ENCODE measurements at regions not wholly inside any gene's neighbourhood (a gene's known extent, or its start where the extent isn't known, plus 50 kb on each side); places are given as distances from the start of the nearest gene placed in this dataset.
"Not testable (repeated sequence)": the region's sequence is repeated elsewhere in the genome, so short reads cannot be mapped to it uniquely, and the experiment has no call there.

DNA sequence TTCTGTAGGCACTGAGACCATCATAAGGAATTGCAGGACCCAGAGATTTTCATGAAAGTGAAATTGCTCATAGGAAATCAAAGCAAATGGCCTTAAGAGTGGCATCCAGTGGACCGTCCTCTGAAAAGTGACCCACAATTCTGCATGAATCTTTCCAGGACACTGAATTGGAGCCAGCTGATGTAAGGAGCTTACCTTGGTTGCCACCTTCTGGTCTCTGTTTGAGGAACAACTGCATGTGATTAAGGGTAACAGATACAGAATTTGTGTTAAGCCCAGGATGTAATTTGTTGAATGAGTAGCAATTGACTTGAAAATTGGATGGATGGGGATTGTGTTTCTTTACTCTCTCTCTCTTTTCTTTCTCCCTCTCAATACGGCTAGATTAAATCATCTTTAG lies 49.9 kb upstream of the GAS1 start:
- DNase-seq = no peak

DNA sequence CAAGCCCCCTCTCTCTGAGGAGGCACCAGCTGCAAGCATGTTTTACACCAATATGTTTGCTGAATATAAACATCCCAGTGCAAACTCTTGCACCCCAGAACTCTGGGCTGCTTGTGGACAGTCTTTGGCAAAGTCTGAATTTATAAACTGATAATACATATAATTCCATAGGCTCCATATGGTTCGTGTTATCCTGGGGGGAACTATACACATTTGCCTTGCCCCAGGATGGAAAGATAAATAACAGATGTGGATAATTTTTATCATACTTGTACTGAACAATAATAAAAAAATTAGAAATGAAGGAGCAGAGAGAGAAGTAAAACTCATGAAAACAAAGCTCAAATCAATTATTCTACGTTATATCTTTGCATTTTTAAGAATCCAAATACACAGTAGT lies 50.6 kb upstream of the GAS1 start:
- no peak for DNase-seq

DNA sequence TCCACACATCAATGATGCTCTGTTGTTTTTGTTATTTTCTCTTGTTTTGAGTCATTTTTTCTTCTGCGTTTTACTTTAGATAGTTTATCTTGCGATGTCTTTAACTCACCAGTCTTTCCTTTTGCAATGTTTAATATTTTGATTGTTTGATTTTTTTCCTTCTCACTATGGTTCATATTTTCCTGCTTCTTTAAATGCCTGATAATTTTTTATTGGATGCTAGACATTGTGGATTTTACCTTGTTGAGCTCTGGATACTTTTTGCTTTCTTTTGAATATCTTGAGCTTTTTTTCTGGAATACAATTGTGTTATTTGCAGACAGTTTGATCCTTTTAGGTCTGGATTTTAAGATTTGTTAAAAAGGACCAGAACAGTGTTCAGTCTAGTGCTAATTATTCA lies 55.2 kb upstream of the GAS1 start:
- DNase-seq = no peak

DNA sequence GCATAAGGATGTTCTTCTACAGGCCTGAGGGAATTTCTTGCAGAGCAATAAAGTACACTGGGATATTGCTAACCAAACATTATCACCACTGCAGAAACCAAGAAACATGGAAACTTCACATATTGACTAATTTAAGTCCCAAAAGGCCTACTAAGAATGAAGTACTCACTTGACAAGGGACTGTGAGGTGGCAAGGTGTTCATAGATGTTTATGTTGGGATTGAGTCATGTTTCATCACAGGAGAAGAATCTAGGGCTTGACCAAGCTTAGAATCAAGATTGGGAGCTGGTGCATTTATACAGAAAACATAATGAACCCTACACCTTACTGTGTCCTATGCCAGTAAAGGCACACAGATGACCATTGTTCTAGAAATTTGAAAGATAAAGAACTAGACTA lies 56.7 kb upstream of the GAS1 start:
- no peak for DNase-seq

DNA sequence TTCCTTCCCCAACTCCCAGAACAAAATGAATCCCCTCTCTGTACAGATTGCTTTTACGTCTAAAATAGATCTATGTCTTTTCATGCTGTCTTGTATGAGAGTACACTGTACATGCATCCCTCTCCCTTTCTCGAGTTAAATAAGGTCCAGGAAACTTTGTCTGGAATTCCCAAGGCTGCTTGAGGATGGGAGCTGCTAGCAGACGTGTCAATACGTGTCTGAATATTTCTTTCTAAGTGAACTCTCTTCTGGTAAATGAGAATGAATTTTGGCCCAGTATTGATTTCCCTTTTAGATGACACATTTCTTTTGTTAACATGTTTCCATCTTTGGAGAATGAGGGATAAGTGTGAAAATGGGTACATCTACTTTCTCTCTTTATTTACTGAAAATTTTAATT lies 59.6 kb upstream of the GAS1 start:
- no peak for DNase-seq

DNA sequence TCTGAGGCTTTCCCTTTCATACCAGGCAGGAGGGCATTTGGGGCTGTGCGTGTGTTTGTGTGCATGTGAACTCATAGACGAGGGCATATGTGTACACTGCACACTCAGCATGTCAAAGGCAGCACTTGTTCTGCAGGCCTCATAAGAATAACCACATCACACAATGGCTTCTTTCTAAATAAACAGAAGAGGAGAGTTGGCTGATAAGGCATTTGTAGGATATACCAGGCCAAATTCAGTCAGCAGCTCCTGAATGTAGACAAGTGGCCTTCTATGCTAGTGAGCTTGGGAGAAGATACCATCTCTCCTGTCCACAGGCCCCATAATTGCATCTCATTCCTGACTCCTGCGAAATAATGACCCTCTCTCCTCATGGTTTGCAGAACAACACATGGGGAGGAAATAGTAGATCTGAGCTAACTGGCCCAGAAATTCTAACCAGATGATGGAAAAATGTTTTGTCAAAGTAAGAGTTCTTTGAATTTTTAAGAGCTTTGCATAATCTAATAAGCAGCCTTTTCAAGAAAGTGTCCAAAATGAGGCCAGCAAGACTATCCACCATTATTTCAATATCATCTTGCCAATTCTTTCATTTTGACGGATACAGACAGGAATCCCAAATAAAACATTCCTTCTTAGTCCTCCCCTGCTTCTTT lies 60.5 kb upstream of the GAS1 start:
- no peak for DNase-seq

DNA sequence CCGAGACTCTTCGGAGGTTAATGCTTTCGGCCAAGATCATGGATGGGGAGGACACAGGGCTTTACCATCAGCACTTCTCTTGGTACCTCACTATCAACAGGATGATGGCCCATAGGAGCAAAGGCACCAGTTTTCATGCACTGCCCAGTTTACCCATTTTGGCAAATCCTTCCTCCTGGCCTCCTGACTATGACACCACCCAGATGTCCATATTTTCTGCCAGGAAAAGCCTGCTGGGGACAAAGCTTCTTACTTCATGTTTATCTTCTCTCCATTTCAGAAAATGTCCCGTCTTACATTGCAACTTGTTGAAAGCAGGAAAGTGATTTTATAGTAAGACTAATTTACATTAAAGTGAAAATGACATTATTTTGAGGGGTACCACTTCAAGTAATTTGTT lies 61.4 kb upstream of the GAS1 start:
- DNase-seq = no peak

DNA sequence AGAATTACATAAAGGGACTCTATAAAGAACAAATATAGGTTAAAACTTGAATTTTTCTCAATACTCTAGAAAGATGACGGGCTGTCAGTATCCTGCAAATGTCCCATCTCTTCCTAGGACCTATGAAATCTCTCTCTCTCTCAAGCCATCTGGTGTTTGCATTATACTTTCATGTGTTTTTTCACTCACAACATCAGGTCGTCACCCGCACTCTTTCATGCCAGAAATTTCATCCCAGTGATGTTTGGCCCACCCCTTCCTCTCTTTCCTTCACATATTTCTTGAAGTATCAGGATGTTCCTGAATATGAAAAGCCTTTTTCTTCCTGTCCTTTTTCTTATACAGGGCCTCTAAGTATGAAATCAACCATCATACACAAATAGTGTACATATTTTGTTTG lies 63.3 kb upstream of the GAS1 start:
- no peak for DNase-seq

DNA sequence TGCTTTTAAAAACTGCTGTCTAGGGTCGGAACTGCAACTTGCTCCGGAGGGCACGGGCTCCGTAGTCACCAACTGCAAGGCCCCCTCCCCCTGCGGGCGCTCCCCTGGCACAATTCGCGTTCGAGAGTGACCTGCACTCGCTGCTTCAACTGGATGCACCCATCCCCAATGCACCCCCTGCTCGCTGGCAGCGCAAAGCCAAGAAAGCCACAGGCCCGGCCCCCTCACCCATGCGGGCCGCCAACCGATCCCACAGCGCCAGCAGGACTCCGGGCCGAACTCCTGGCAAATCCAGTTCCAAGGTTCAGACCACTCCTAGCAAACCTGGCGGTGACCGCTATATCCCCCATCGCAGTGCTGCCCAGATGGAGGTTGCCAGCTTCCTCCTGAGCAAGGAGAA lies 64.2 kb upstream of the GAS1 start:
- no peak for DNase-seq

DNA sequence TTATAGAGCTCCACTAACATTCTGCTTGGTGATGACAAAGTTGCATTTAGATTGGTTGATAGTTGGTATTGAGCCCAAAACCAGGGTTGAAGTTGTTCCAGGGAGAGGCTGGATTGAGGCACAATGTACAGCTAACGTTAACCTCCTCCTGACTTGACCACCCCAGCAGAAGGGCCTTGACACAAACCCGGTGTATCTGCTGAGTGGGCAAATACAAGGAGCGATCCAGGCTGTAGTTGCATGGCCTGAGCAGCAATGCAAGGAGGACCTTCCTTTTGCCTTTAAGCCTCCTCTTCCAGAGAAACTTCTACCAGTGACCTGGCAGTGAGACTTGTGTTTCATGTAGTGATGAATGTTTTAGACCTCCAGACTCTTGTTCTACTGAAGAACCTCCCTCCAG lies 66.2 kb upstream of the GAS1 start:
- no peak for DNase-seq

DNA sequence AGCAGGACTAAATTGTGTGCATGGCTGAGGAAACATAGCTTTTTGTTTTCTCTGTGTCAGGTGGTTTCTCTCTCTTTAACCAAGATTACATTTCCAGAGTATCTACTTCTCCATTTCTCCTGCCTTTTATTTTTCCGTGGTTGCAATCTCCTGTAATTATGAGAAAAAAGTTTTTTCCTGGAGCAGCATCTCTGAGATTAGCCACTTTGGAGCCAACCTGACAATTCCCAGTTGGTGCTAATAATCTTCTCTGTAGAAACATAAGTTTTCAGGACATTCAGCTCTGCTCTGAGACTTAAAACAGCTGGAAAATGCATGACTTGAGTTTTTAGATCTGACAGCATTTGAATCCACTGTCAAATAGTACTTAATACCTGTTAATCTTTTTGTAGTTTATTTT lies 67.1 kb upstream of the GAS1 start:
- DNase-seq = no peak

DNA sequence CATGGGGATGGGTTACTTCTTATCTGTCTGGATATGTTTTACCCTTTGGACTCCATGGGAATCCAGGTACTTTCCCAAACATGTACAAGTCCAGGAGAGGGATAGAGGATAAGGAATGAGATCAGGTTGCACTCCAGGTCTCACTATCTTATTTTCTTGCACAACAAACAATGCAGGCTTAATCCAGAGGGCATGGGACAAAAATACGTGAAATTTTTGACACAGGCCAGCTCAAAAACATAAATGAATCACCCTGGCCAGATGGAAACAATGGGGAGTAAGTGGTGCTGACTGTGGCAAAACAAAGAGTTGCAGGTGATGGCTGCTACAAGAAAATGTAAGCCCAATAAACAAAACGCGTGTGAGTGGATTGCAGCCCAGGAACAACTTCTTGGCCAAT lies 69.4 kb upstream of the GAS1 start:
- DNase-seq = no peak

DNA sequence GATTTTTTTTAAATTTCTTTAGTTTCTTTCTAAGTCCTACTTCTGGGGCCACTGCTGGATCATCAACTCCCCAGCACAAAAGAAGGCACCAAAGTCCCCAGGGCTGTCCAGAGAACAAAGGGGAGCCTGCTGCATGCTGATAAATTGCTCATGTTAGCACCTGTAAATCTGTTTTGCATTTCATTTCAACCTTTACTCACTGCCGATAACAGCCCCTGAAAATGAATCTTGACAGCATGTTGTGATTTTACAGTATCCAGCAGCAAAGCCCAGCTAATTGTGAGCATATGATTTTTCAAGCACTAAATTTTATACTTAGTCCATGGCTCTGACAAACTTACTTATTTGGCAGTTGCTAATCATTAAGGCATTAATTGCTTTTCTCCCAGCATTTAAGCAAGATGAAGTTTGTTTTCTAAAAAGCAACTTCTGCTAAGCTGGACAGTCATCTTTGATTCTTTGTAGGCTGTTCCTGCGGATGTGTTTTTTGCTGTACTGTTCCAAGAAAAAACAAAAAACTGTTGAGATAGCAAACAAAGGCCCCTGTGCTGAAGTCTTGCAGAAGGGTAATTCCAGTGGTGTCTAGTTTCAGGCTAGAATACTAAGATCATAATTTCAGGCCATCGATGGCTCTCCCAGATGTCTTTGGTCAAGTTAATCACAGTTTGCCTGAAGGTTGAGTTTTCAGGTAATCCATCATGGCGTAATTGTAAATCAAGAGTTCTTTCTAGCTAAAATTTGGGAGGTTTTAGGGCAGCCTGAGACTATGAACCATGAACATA lies 73.1 kb upstream of the GAS1 start:
- DNase-seq = no peak

DNA sequence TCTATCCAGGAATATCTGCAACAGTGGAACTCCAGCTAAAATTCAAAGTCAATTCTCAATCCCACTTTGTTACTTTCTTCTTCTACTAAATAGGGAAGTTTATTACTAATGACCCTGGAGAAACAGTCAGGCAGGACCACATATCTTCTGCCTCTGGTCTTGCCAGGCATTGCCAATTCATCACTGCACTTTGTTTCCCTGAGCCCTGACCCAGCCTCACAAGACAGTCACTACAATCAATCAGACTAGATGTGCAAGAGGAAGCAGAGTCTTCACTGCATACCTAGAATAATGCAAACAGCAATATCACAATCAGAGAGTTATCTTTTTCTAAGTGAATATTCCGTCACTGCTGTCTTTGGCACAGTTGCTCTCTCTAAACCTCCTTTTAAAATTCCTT lies 74.9 kb upstream of the GAS1 start:
- DNase-seq = no peak

DNA sequence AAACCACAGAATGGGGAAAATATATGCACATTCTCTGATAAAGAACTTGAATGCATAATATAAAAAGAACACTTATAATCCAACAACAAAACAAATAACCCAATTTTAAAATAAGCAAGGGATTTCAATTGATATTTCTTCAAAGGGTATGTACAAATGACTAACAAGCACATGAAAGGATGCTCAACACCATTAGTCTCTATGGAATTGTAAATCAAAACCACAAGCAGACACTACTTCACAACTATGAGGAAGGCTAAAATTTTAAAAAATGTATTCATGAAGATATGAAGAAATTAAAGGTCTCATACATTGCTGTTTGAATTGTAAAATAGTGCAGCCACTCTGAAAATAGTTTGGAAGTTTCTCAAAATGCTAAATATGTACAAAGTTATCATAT lies 78.9 kb upstream of the GAS1 start:
- no peak for DNase-seq

DNA sequence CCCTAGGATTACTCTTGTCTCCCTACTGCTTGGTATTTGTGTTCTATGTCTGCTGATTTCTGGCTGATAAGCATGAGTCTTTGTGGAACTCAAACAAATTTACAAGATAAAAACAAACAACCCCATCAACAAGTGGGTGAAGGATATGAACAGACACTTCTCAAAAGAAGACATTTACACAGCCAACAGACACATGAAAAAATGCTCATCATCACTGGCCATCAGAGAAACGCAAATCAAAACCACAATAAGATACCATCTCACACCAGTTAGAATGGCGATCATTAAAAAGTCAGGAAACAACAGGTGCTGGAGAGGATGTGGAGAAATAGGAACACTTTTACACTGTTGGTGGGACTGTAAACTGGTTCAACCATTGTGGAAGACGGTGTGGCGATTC lies 81.5 kb upstream of the GAS1 start:
- DNase-seq = not testable (repeated sequence)

DNA sequence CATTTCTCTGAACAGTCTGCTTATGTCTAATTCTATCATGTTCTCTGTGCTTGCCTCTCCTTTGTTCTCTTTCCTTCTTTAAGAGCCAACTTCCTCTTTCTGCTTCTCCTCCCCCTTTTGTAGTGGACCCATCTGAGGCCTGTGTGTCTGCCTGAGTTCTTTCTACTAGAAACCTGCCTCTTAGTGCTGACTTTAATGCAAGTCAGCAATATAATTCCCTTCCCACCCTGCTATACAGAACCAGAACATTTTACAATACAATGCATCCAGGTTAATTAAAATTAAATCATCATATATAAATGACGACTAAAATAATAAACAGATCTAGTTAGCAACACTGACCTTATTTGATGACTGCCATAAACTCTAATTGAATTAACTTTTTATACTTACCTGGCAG lies 82.6 kb upstream of the GAS1 start:
- DNase-seq = no peak

DNA sequence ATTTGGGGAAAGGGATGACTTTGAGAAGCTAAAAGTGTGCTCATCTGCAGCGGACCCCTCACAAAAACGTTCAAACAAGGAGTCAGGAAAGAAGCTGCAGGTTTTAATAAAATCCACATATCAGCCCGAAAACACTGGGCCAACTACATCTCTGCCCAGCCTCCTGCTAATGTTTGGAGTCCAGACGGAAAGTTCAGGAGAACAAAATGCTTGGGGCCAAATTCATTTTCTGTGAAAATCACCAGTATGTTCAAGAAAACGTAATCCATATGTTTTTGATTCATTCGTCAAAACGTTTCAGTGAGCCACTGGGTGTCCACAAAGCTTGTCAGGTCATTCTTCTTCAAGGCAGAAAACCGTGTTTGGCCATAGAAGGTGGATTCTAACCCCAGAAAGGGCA lies 87.5 kb upstream of the GAS1 start:
- DNase-seq = no peak

DNA sequence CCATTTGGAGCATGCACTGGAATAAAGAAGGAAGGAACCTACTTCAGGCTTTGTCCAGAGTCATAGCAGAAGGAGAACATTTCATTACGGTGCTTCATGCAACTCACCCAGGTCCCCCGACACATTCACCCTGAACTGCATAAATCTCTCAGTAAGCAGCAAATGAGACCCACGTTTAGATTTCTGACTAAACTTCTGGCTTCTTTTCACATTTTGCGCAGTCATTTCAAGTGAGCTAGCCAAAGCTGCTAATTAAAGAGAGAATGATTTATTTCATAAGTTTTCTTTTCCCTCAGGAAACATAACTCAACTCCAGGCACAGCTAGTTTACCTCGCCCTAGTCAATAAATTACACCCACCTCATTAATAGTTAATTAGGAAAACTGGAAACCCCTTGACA lies 88.6 kb upstream of the GAS1 start:
- no peak for DNase-seq

DNA sequence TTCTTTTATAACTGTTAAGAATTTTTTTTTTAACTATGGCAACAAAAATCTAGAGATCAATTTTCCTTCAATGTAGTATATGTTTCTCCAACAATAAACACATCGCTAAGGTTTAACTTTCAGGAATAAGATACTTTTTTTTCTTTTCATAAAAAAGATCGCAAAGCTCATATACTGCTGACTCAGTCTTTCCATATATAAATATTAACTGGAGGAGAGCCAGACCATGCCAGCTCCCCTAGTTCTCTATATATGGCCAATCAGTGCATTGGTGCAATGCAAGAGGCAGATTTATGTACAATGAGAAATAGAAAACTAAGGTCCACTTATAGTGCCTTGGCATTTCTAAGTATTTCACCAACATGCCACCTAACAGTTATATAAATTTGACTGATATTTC lies 89.2 kb upstream of the GAS1 start:
- no peak for DNase-seq

DNA sequence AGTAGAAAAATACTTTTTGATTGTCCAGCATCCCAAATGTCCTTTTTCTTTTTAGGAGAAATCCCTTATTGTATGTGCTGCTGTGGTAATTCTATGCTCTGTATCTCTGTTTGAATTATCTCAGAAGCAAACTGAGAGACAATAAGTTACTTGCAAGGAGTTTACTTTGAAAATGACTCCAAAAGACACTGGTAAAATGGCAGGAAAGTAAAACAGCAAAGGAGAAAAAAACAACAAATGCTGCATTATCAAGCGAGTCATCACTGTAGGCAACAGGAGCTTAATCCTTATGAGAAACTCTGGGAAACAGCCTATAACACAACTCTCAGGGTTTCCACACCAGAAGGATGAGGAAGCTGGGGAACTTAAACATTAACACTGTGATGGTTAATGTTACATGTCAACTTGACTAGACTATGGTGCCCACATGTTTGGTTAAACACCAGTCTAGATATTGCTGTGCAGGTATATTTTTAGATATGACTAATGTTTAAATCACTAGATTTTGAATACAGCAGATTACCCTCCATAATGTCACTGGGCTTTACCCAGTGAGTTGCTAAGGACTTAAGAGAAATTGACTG lies 92.6 kb upstream of the GAS1 start:
- DNase-seq = no peak

DNA sequence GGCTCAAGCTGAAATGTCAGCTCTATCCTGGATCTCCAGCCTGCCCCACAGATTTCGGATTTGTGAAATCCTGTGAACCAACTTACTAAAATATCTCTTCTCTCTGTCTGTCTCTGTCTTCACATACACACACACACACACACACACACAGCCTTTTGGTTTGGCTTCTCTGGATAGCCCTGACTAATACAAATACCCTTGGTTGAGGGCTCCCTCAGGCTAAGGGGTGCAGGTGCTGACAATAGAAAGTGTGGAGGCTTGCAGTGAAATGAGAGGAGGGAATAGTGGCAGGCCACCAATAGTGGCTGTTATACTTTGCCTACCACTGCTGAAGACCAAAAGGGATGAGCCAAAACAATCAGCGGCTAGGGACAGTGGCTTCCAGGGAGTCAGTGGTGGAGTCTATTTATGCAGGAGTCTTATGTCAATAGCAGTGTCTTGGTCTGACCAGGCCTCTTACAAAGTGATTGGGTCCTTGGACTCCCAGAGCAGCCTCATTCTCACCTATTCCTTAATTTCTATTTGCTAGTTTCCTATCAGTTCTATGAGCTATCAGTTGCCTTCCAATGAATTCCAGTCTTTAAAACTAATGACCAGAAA lies 93.2 kb upstream of the GAS1 start:
- no peak for DNase-seq

DNA sequence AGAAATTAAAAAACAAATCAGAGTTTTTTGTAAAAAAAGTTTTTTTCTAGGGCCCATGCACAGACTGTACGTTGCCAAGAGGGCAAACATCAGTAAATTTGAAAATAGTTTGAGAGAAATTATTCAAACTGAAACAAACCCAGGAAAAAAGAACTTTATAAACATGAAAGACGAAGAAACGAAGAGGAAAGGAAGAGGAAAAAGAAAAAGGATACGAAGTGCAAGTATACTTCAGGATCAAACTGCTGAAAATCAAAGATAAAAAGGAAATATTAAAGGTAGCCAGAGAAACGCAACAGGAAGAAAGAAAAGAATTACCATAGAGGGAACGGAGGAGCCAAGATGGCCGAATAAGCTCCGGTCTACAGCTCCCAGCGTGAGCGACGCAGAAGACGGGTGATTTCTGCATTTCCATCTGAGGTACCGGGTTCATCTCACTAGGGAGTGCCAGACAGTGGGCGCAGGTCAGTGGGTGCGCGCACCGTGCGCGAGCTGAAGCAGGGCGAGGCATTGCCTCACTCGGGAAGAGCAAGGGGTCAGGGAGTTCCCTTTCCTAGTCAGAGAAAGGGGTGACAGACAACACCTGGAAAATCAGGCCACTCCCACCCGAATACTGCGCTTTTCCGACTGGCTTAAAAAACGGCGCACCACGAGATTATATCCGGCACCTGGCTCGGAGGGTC lies 94.4 kb upstream of the GAS1 start:
- not testable (repeated sequence) for DNase-seq

Data from activated CD8-positive, alpha-beta memory T cell treated with anti-CD3 and anti-CD28 coated beads for 24 hours (primary cell).